ENCODE measurements at regions not wholly inside any gene's neighbourhood (a gene's known extent, or its start where the extent isn't known, plus 50 kb on each side); places are given as distances from the start of the nearest gene placed in this dataset.

DNA sequence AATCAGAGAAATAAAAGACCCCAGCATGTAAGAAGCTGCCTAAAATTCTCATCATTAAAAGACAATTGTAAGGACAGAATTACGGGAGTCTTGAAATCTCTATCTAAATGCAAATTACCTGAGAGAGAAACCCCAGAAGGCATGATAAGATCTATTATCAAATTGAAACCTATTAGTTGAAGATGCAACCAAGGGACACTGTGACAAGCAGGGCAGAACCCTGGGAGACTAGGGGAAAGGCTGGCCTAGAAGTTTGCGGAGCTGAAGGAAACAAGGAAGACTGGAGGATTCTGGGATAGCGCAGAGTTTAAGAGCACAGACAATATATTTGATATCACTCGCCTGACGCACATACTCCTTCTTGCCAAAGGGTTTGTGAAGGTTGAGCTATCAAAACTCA, 319.5 kb upstream of the CHAC2 start:
- TF ChIP-seq, protein P1, sequence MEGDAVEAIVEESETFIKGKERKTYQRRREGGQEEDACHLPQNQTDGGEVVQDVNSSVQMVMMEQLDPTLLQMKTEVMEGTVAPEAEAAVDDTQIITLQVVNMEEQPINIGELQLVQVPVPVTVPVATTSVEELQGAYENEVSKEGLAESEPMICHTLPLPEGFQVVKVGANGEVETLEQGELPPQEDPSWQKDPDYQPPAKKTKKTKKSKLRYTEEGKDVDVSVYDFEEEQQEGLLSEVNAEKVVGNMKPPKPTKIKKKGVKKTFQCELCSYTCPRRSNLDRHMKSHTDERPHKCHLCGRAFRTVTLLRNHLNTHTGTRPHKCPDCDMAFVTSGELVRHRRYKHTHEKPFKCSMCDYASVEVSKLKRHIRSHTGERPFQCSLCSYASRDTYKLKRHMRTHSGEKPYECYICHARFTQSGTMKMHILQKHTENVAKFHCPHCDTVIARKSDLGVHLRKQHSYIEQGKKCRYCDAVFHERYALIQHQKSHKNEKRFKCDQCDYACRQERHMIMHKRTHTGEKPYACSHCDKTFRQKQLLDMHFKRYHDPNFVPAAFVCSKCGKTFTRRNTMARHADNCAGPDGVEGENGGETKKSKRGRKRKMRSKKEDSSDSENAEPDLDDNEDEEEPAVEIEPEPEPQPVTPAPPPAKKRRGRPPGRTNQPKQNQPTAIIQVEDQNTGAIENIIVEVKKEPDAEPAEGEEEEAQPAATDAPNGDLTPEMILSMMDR (IDR thresholded peaks at IDR 0.05), result no peak
- TF ChIP-seq POLR2A (IDR thresholded peaks at IDR 0.05), result no peak

Data from lower leg skin (tissue), 3 donors.